ENCODE measurements at regions not wholly inside any gene's neighbourhood (a gene's known extent, or its start where the extent isn't known, plus 50 kb on each side); places are given as distances from the start of the nearest gene placed in this dataset.
A peak's percentile ranks its signal among the peaks of the same experiment; 100 is the strongest.

- Histone ChIP-seq H3K4me3 (no peak overlapping the region), H3K9me1 (ENCODE audit: control insufficient read depth, insufficient read depth, low read length) (no peaks in the 10 kb centered on the region), H4K20me1 (replicated peaks; ENCODE audit: control insufficient read depth, insufficient read depth, low read length) (no peaks in the 10 kb centered on the region), H3K4me2 (ENCODE audit: insufficient read depth, low read length) (no peak overlapping the region), H3K36me3 (ENCODE audit: control insufficient read depth, insufficient read depth, low read length) (no peaks in the 10 kb centered on the region), H3K4me1 (replicated peaks in 1 of 2; ENCODE audit: control insufficient read depth in 2 of 2, insufficient read depth in 2 of 2, low read length in 2 of 2) (no peaks in the 10 kb centered on the region), H3K9ac (ENCODE audit: insufficient read depth in 1 of 2, low read depth in 2 of 2, low read length in 2 of 2) (no peak overlapping the region), H3K27ac (ENCODE audit: extremely low read depth, low read depth, low read length) (no peak overlapping the region), H3K9me3 (replicated peaks; ENCODE audit: control insufficient read depth, insufficient read depth, low read depth, low read length) (no peaks in the 10 kb centered on the region), H3K27me3 (ENCODE audit: control insufficient read depth in 2 of 2, insufficient read depth in 2 of 2, low read length in 2 of 2) (peaks cover 15 to 33% of the 10 kb centered on the region in 2 experiments), H3K79me2 (ENCODE audit: control insufficient read depth, insufficient read depth, low read length) (no peaks in the 10 kb centered on the region), H2AFZ (ENCODE audit: low read depth, low read length) (no peak overlapping the region)
- CTCF ChIA-PET (ENCODE audit: low intra/inter-chr PET ratio): no interaction called here
- TF ChIP-seq RBM25 (IDR thresholded peaks at IDR 0.05; ENCODE audit: low read depth, low read length, severe bottlenecking) (peak; percentile 55), OTX1 (CRISPR knock-in tag; IDR thresholded peaks at IDR 0.05) (no peak), BCOR (IDR thresholded peaks at IDR 0.05) (peak; percentile 13; the same call in 1 of the 2 replicates)
- DNase-seq (ENCODE audit: extremely low read depth in 1 of 4, low spot score in 3 of 4) (no peak), ATAC-seq (no peak), FAIRE-seq (no peak)
- no TSS peak for BruUV-seq (replicated peaks)
- intact Hi-C loops (cut with micrococcal nuclease) (no loop called here), in situ Hi-C loops (cut with MboI) (no loop called here)
- POLR2A ChIA-PET: no interaction called here
These were observed 384.4 kb upstream of the POU3F1 start for GRCh38 chr1:38430949-38431348.

DNA sequence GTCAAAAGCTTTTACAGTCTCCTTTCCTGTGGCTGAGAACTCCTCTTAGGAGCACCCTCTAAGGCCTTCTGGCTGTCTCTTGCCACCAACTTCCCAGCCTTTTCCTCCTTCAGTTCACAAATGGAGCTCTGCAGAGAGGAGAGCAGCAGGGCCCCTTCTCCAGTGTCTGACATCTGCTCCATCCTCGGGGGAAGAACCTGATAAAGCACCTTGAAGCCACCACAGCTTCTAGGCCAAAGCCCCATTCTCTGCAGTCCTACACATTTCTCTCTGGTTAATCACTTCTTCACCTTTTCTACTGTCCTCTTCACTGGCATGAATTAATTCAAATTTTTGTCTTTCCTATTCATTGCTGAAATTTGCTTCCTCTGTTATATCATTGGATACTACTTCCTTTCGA is 378.1 kb upstream of the POU3F1 start:
- ChIA-PET POLR2A (no interaction called here), CTCF (ENCODE audit: low intra/inter-chr PET ratio) (no interaction called here)
- FAIRE-seq: no peak
- no peaks in the 10 kb centered on the region for H3K9me1 ChIP-seq (ENCODE audit: control insufficient read depth, insufficient read depth, low read length)
- no peak overlapping the region for H3K4me3 ChIP-seq
- no peak overlapping the region for H3K9ac ChIP-seq (ENCODE audit: insufficient read depth in 1 of 2, low read depth in 2 of 2, low read length in 2 of 2)
- no peak overlapping the region for H2AFZ ChIP-seq (ENCODE audit: low read depth, low read length)
- no peaks in the 10 kb centered on the region for H3K79me2 ChIP-seq (ENCODE audit: control insufficient read depth, insufficient read depth, low read length)
- no TSS peak for BruUV-seq (replicated peaks)
- no peak for ATAC-seq
- H3K27ac ChIP-seq (ENCODE audit: extremely low read depth, low read depth, low read length): no peak overlapping the region
- H3K4me2 ChIP-seq (ENCODE audit: insufficient read depth, low read length): no peak overlapping the region
- WGBS (ENCODE audit: insufficient coverage, low coverage, missing lambda C conversion rate): 0% methylated on average over 2 of the region's 2 CpGs
- H3K9me3 ChIP-seq (replicated peaks; ENCODE audit: control insufficient read depth, insufficient read depth, low read depth, low read length): no peaks in the 10 kb centered on the region
- no peaks in the 10 kb centered on the region for H4K20me1 ChIP-seq (replicated peaks; ENCODE audit: control insufficient read depth, insufficient read depth, low read length)
- no peaks in the 10 kb centered on the region for H3K4me1 ChIP-seq (replicated peaks in 1 of 2; ENCODE audit: control insufficient read depth in 2 of 2, insufficient read depth in 2 of 2, low read length in 2 of 2)
- intact Hi-C loops (cut with micrococcal nuclease) (no loop called here), in situ Hi-C loops (cut with MboI) (no loop called here)
- H3K27me3 ChIP-seq (ENCODE audit: control insufficient read depth in 2 of 2, insufficient read depth in 2 of 2, low read length in 2 of 2): peaks cover 2 to 4% of the 10 kb centered on the region in 2 experiments; a peak in 1 of 5 replicates
- H3K36me3 ChIP-seq (ENCODE audit: control insufficient read depth, insufficient read depth, low read length): no peaks in the 10 kb centered on the region
- DNase-seq (ENCODE audit: extremely low read depth in 1 of 4, low spot score in 3 of 4): no peak
- TF ChIP-seq CREB3 (tag; conservative IDR thresholded peaks at IDR 0.05; ENCODE audit: low read depth) (no peak), SIX5 (IDR thresholded peaks at IDR 0.05; ENCODE audit: borderline replicate concordance in 1 of 2, insufficient read depth in 1 of 2, low read depth in 1 of 2, low read length in 2 of 2) (no peak), HNRNPUL1 (IDR thresholded peaks at IDR 0.05; ENCODE audit: low read length) (no peak), ZFP1 (CRISPR knock-in tag; IDR thresholded peaks at IDR 0.05) (no peak), GATAD2B (IDR thresholded peaks at IDR 0.05; ENCODE audit: borderline replicate concordance) (no peak)
- TF ChIP-seq, protein P1, sequence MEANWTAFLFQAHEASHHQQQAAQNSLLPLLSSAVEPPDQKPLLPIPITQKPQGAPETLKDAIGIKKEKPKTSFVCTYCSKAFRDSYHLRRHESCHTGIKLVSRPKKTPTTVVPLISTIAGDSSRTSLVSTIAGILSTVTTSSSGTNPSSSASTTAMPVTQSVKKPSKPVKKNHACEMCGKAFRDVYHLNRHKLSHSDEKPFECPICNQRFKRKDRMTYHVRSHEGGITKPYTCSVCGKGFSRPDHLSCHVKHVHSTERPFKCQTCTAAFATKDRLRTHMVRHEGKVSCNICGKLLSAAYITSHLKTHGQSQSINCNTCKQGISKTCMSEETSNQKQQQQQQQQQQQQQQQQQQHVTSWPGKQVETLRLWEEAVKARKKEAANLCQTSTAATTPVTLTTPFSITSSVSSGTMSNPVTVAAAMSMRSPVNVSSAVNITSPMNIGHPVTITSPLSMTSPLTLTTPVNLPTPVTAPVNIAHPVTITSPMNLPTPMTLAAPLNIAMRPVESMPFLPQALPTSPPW (CRISPR knock-in tag; IDR thresholded peaks at IDR 0.05): no peak

Measured in K562 (cell line).